Progenitor cell of endocrine pancreas (in vitro differentiated cells): ENCODE measurements at regions not wholly inside any gene's neighbourhood (a gene's known extent, or its start where the extent isn't known, plus 50 kb on each side); places are given as distances from the start of the nearest gene placed in this dataset.

Experiments used
- DNase-seq: peaks from one replicate; pipeline ENCODE4 v3.0.0; 2021; ENCODE audit warnings: low spot score; ENCODE audit not compliant: unreplicated experiment
- H3K27ac Mint-ChIP-seq: 2 replicates; pipeline ENCODE4 v1.8.0; 2021; ENCODE audit warnings: mild to moderate bottlenecking, moderate library complexity, mixed read lengths
- H3K27me3 Mint-ChIP-seq: 2 replicates; pipeline ENCODE4 v1.8.0; 2021; ENCODE audit warnings: mixed read lengths
- H3K36me3 Mint-ChIP-seq: 2 replicates; pipeline ENCODE4 v1.8.0; 2022; ENCODE audit warnings: mixed read lengths; ENCODE audit not compliant: insufficient read depth
- H3K4me1 Mint-ChIP-seq: 2 replicates; pipeline ENCODE4 v1.8.0; 2021; ENCODE audit warnings: low read depth, mixed read lengths
- H3K4me3 Mint-ChIP-seq: 2 replicates; pipeline ENCODE4 v1.8.0; 2021; ENCODE audit warnings: low read depth, mild to moderate bottlenecking, moderate library complexity, mixed read lengths
- H3K9me3 Mint-ChIP-seq: 2 replicates; pipeline ENCODE4 v1.8.0; 2021; ENCODE audit warnings: low read depth, mixed read lengths
- CTCF ChIP-seq: fragments of 200-600 bp; sonication (generic); IDR thresholded peaks from one replicate; pipeline ENCODE4 v1.5.0; 2021; ENCODE audit warnings: antibody characterized with exemption, mild to moderate bottlenecking; ENCODE audit not compliant: unreplicated experiment

GRCh38 chr14:58697930-58698642 lies 60.3 kb downstream of the DACT1 start:
- no peak overlapping the region for H3K27ac Mint-ChIP-seq
- DNase-seq: no peak
- H3K4me1 Mint-ChIP-seq: peaks cover 12% of the 10 kb centered on the region
- no peaks in the 10 kb centered on the region for H3K36me3 Mint-ChIP-seq
- no peak overlapping the region for H3K4me3 Mint-ChIP-seq
- H3K9me3 Mint-ChIP-seq: no peaks in the 10 kb centered on the region
- H3K27me3 Mint-ChIP-seq: no peaks in the 10 kb centered on the region
- TF ChIP-seq CTCF: no peak

GRCh38 chr14:58699681-58700205 lies 62.0 kb downstream of the DACT1 start:
- Mint-ChIP-seq H3K4me1 (peaks cover 17% of the 10 kb centered on the region), H3K36me3 (no peaks in the 10 kb centered on the region), H3K27me3 (no peaks in the 10 kb centered on the region), H3K4me3 (no peak overlapping the region), H3K9me3 (no peaks in the 10 kb centered on the region), H3K27ac (no peak overlapping the region)
- no peak for DNase-seq
- TF ChIP-seq CTCF: no peak

GRCh38 chr14:58701156-58701555 lies 63.4 kb downstream of the DACT1 start:
- Mint-ChIP-seq H3K4me3 (no peak overlapping the region), H3K4me1 (peaks cover 20% of the 10 kb centered on the region), H3K27me3 (no peaks in the 10 kb centered on the region), H3K9me3 (no peaks in the 10 kb centered on the region), H3K36me3 (no peaks in the 10 kb centered on the region), H3K27ac (no peak overlapping the region)
- TF ChIP-seq CTCF: no peak
- DNase-seq: no peak

- no peaks in the 10 kb centered on the region for H3K27me3 Mint-ChIP-seq
- H3K4me3 Mint-ChIP-seq: no peak overlapping the region
- no peak for DNase-seq
- H3K9me3 Mint-ChIP-seq: no peaks in the 10 kb centered on the region
- peaks cover 20% of the 10 kb centered on the region for H3K4me1 Mint-ChIP-seq
- no peak for TF ChIP-seq CTCF
- no peak overlapping the region for H3K27ac Mint-ChIP-seq
- H3K36me3 Mint-ChIP-seq: no peaks in the 10 kb centered on the region
Observed at GRCh38 chr14:58701604-58702003, 63.8 kb downstream of the DACT1 start.

GRCh38 chr14:58702441-58703160 lies 64.8 kb downstream of the DACT1 start:
- Mint-ChIP-seq H3K4me3 (no peak overlapping the region), H3K36me3 (no peaks in the 10 kb centered on the region), H3K9me3 (no peaks in the 10 kb centered on the region), H3K27ac (no peak overlapping the region), H3K27me3 (no peaks in the 10 kb centered on the region), H3K4me1 (peaks cover 20% of the 10 kb centered on the region)
- TF ChIP-seq CTCF: no peak
- DNase-seq: no peak
